ENCODE measurements at regions not wholly inside any gene's neighbourhood (a gene's known extent, or its start where the extent isn't known, plus 50 kb on each side); places are given as distances from the start of the nearest gene placed in this dataset.
A peak's percentile ranks its signal among the peaks of the same experiment; 100 is the strongest.
"Not testable (repeated sequence)": the region's sequence is repeated elsewhere in the genome, so short reads cannot be mapped to it uniquely, and the experiment has no call there.

DNA sequence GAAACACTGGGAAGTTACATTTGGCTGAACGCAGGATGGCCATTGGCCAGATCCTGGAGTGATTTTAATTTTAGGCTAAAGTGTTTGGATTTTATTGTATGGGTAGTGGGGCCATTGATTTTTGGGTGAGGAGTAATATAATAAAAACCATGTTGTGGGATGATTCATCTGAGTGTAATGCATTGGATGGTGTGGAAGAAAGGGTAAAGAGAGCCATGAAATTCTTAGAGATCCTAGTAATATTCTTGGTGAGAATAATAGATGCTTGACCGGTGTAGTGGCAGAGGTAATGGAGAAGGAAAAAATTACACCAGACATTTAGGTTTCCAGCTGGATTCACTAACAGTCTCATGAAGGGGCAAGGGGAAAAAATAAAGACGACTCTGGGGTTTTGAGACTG lies 158.1 kb downstream of the NPR3 start:
- Mint-ChIP-seq H3K4me1 (no peaks in the 10 kb centered on the region), H3K27me3 (no peaks in the 10 kb centered on the region), H3K9me3 (peaks cover 17% of the 10 kb centered on the region), H3K36me3 (ENCODE audit: low read depth) (no peaks in the 10 kb centered on the region), H3K4me3 (no peak overlapping the region), H3K27ac (no peak overlapping the region)
- CTCF ChIA-PET = no interaction called here
- POLR2A ChIA-PET = no interaction called here
- DNase-seq = no peak

- no peaks in the 10 kb centered on the region for H3K27me3 Mint-ChIP-seq
- H3K9me3 Mint-ChIP-seq = peaks cover 27% of the 10 kb centered on the region
- no peak overlapping the region for H3K4me3 Mint-ChIP-seq
- no peak for DNase-seq
- CTCF ChIA-PET = no interaction called here
- POLR2A ChIA-PET = no interaction called here
- H3K4me1 Mint-ChIP-seq = no peaks in the 10 kb centered on the region
- no peaks in the 10 kb centered on the region for H3K36me3 Mint-ChIP-seq (ENCODE audit: low read depth)
- no peak overlapping the region for H3K27ac Mint-ChIP-seq
Observed at GRCh38 chr5:32876791-32877190, 165.7 kb downstream of the NPR3 start.

DNA sequence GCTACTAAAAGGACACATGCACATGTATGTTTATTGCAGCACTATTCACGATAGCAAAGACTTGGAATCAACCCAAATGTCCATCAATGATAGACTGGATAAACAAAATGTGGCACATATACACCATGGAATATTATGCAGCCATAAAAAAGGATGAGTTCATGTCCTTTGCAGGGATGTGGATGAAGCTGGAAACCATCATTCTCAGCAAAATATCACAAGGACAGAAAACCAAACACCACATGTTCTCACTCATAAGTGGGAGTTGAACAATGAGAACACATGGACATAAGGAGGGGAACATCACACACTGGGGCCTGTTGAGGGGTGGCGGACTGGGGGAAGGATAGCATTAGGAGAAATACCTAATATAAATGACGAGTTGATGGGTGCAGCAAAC lies 168.2 kb downstream of the NPR3 start:
- H3K27ac Mint-ChIP-seq; POLR2A ChIA-PET; H3K4me1 Mint-ChIP-seq; DNase-seq; H3K4me3 Mint-ChIP-seq; H3K36me3 Mint-ChIP-seq (ENCODE audit: low read depth); H3K27me3 Mint-ChIP-seq; CTCF ChIA-PET: not testable (repeated sequence)
- peaks cover 33% of the 10 kb centered on the region for H3K9me3 Mint-ChIP-seq

GRCh38 chr5:32880796-32881195 lies 169.7 kb downstream of the NPR3 start:
- no peak for DNase-seq
- POLR2A ChIA-PET = no interaction called here
- H3K4me1 Mint-ChIP-seq = no peaks in the 10 kb centered on the region
- H3K4me3 Mint-ChIP-seq = no peak overlapping the region
- no peaks in the 10 kb centered on the region for H3K27me3 Mint-ChIP-seq
- CTCF ChIA-PET = interaction anchor here (0.7 kb wide), 1 partner anchor 64 kb away, joined by 3 read pairs; no protein-coding TSS in a partner anchor
- no peak overlapping the region for H3K27ac Mint-ChIP-seq
- H3K36me3 Mint-ChIP-seq (ENCODE audit: low read depth) = no peaks in the 10 kb centered on the region
- H3K9me3 Mint-ChIP-seq = peaks cover 33% of the 10 kb centered on the region

DNA sequence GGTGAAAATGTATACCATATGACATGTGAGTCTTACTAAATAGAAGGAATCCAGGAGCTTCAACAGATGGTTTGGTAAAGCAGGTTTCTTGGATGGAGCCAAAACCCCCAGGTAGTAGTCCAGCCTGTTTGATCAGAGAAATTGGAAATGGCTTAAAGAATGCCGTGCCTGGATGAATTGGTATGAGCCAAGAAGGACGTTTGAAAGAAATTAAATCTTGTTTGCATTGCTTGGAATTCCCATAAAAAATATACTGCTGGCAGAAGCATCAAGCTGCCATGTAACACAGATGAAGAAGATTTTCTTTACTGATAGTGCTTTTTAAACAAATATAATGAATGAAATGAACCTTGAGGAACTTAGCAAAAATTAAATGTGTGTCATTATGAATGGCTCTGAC lies 176.3 kb downstream of the NPR3 start:
- no peak overlapping the region for H3K27ac Mint-ChIP-seq
- POLR2A ChIA-PET = no interaction called here
- H3K36me3 Mint-ChIP-seq (ENCODE audit: low read depth) = no peaks in the 10 kb centered on the region
- CTCF ChIA-PET = no interaction called here
- peaks cover 14% of the 10 kb centered on the region for H3K9me3 Mint-ChIP-seq
- no peaks in the 10 kb centered on the region for H3K27me3 Mint-ChIP-seq
- DNase-seq = no peak
- H3K4me1 Mint-ChIP-seq = no peaks in the 10 kb centered on the region
- H3K4me3 Mint-ChIP-seq = no peak overlapping the region

- Mint-ChIP-seq H3K4me1 (no peaks in the 10 kb centered on the region), H3K27me3 (no peaks in the 10 kb centered on the region), H3K4me3 (no peak overlapping the region), H3K36me3 (ENCODE audit: low read depth) (no peaks in the 10 kb centered on the region), H3K9me3 (peaks cover under 1% of the 10 kb centered on the region), H3K27ac (no peak overlapping the region)
- ChIA-PET POLR2A (no interaction called here), CTCF (interaction anchor here (1.4 kb wide), 1 partner anchor 21 kb away, joined by 3 read pairs; no protein-coding TSS in a partner anchor)
- no peak for DNase-seq
Observed at GRCh38 chr5:32889078-32889477, 178.0 kb downstream of the NPR3 start.

DNA sequence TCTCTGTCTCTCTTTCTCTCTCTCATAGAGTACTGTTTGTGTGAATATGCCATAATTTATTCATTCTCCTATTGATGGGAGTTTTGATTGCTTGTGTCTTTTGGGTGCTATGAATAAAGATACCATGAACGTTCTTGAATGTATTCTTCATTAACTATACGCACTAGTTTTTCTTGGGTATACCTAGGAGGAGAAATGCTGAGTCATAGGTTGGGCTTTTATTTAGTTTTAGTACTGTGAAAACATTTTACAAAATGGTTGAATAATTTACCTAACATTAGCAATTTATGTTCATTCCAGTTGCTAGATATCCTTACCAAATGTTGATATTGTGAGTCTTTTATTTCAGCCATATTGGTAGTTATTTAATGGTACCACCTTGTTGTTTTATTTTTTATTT lies 192.5 kb downstream of the NPR3 start:
- H3K27me3 Mint-ChIP-seq = no peaks in the 10 kb centered on the region
- H3K27ac Mint-ChIP-seq = no peak overlapping the region
- POLR2A ChIA-PET = no interaction called here
- H3K4me1 Mint-ChIP-seq = no peaks in the 10 kb centered on the region
- CTCF ChIA-PET = no interaction called here
- H3K9me3 Mint-ChIP-seq = peaks cover 2% of the 10 kb centered on the region
- no peak for DNase-seq
- no peaks in the 10 kb centered on the region for H3K36me3 Mint-ChIP-seq (ENCODE audit: low read depth)
- no peak overlapping the region for H3K4me3 Mint-ChIP-seq

DNA sequence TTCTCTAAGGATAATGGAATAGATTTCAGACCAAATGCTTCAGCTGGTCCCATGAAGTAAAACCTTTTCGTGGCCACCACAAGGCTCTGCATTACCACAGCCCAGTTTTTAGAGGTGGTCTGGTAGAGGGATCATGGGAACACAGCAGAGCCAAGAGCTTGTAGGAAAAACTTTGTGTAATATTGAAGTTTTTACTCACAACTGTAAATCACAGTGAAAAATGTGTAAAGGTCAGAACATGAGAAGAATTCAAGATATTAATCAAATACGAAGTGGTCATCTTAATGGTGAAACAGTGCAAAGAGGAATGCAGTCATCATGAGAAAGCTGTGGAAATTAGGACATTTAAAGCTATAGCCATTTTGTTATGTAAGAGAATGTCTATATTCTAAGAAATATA lies 197.5 kb downstream of the NPR3 start:
- no peaks in the 10 kb centered on the region for H3K36me3 Mint-ChIP-seq (ENCODE audit: low read depth)
- H3K9me3 Mint-ChIP-seq = no peaks in the 10 kb centered on the region
- H3K4me1 Mint-ChIP-seq = no peaks in the 10 kb centered on the region
- CTCF ChIA-PET = no interaction called here
- H3K27ac Mint-ChIP-seq = no peak overlapping the region
- POLR2A ChIA-PET = no interaction called here
- H3K4me3 Mint-ChIP-seq = no peak overlapping the region
- no peak for DNase-seq
- no peaks in the 10 kb centered on the region for H3K27me3 Mint-ChIP-seq

- Mint-ChIP-seq H3K4me1 (no peaks in the 10 kb centered on the region), H3K27me3 (no peaks in the 10 kb centered on the region), H3K9me3 (no peaks in the 10 kb centered on the region), H3K27ac (peak overlapping the region; percentile 50), H3K36me3 (ENCODE audit: low read depth) (no peaks in the 10 kb centered on the region), H3K4me3 (no peak overlapping the region)
- ChIA-PET CTCF (no interaction called here), POLR2A (no interaction called here)
- no peak for DNase-seq
Observed at GRCh38 chr5:32909207-32909606, 198.1 kb downstream of the NPR3 start.

DNA sequence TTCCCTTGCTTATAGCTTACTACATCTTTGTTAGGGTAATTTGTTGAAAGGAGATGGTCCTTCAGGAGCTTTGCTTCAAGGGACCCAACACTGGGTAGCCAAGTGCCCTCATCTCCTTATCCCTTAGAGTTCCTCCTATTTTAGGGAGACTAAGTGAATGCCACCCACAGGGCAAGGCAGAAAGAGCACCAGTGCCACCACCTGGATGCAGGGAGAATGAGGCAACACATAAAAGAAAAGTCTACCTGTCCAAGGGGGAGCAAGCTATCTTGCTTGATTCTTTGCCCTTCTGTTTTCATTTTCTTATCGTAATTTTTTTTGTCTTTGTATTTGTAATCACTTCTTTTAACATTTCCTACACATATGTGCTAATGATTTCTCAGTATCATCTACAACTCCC lies 205.5 kb downstream of the NPR3 start:
- CTCF ChIA-PET = no interaction called here
- no peaks in the 10 kb centered on the region for H3K9me3 Mint-ChIP-seq
- peaks cover 1% of the 10 kb centered on the region for H3K27me3 Mint-ChIP-seq
- no peak overlapping the region for H3K27ac Mint-ChIP-seq
- DNase-seq = no peak
- POLR2A ChIA-PET = no interaction called here
- H3K36me3 Mint-ChIP-seq (ENCODE audit: low read depth) = no peaks in the 10 kb centered on the region
- H3K4me1 Mint-ChIP-seq = no peaks in the 10 kb centered on the region
- H3K4me3 Mint-ChIP-seq = no peak overlapping the region

- Mint-ChIP-seq H3K4me3 (no peak overlapping the region), H3K9me3 (no peaks in the 10 kb centered on the region), H3K36me3 (ENCODE audit: low read depth) (no peaks in the 10 kb centered on the region), H3K27ac (no peak overlapping the region), H3K27me3 (no peaks in the 10 kb centered on the region), H3K4me1 (no peaks in the 10 kb centered on the region)
- POLR2A ChIA-PET = no interaction called here
- CTCF ChIA-PET = no interaction called here
- DNase-seq = no peak
Observed at GRCh38 chr5:32928761-32929160, 217.6 kb downstream of the NPR3 start.

- H3K27me3 Mint-ChIP-seq; DNase-seq; H3K27ac Mint-ChIP-seq; CTCF ChIA-PET; H3K36me3 Mint-ChIP-seq (ENCODE audit: low read depth); H3K9me3 Mint-ChIP-seq; POLR2A ChIA-PET; H3K4me3 Mint-ChIP-seq; H3K4me1 Mint-ChIP-seq: not testable (repeated sequence)
Observed at GRCh38 chr5:32931438-32931837, 220.3 kb downstream of the NPR3 start.

DNA sequence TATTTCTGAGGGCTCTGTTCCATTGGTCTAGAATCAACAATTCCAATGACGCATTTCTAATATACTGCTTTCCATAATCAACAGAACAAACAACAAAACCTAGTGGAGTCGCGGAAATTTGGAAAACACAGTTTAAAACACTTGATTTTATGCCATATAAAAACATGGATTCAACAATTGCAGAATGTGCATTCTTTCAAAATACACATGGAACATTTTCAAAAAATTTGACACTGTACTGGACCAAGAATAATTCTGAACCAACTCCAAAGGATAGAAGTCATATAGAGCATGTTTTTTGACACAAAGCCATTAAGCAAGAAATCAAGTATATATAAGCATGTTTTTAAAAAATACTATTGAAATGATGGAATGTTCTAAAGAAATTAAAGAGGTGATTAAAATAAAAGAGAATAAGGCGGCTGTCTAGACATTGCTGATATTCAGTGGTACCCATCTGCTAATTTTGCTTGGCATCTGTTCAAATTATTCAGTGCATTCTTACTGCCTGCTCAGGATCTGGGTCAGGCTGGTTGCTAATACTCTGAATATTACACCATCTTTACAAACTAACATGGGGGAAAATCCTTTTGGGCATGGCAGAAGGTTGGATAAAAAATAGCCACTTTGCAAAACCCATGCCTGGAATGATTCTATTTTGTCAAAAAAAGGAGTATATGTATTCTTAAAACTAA lies 221.3 kb downstream of the NPR3 start:
- Mint-ChIP-seq H3K36me3 (ENCODE audit: low read depth) (no peaks in the 10 kb centered on the region), H3K27me3 (no peaks in the 10 kb centered on the region), H3K4me3 (no peak overlapping the region), H3K27ac (no peak overlapping the region), H3K4me1 (no peaks in the 10 kb centered on the region), H3K9me3 (no peaks in the 10 kb centered on the region)
- ChIA-PET POLR2A (no interaction called here), CTCF (no interaction called here)
- DNase-seq = no peak

DNA sequence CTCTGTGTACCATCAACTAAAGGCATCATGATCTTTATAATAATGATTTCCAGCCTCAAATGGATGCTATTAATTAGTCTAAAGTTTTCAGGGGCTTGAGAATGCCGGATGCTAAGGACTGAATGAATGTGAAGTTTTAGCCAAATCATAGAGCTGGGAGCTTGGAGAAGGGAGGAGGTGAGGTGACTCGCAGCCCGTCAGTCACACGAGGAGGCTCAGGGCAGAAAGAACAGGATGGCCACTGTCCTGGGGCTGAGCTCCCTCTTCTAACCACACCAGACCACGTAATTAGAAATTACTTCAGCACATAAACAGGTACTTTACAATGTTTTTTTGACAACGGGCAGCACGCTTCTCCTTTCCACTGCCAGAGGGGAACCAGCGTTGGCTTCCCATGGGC lies 222.6 kb downstream of the NPR3 start:
- CTCF ChIA-PET = no interaction called here
- H3K9me3 Mint-ChIP-seq = no peaks in the 10 kb centered on the region
- H3K27me3 Mint-ChIP-seq = no peaks in the 10 kb centered on the region

More for the DNA sequence above, 222.6 kb downstream of the NPR3 start:
- H3K4me3 Mint-ChIP-seq = no peak overlapping the region
- POLR2A ChIA-PET = no interaction called here
- no peak for DNase-seq
- no peak overlapping the region for H3K27ac Mint-ChIP-seq
- H3K4me1 Mint-ChIP-seq = no peaks in the 10 kb centered on the region
- H3K36me3 Mint-ChIP-seq (ENCODE audit: low read depth) = no peaks in the 10 kb centered on the region
